IMR-90 (cell line): ENCODE measurements at regions not wholly inside any gene's neighbourhood (a gene's known extent, or its start where the extent isn't known, plus 50 kb on each side); places are given as distances from the start of the nearest gene placed in this dataset.

Experiments
- BHLHE40 ChIP-seq: fragments of 150-350 bp; IDR thresholded peaks from 2 replicates; pipeline ENCODE4 v1.6.1; 2016; ENCODE audit warnings: mild to moderate bottlenecking, low read depth, low read length
- CEBPB ChIP-seq: IDR thresholded peaks from 2 replicates; pipeline ENCODE4 v1.6.1; 2012; ENCODE audit warnings: low read depth, low read length, improper control_type of control experiment
- CHD1 ChIP-seq: IDR thresholded peaks from 2 replicates; pipeline ENCODE4 v1.6.1; 2012; ENCODE audit warnings: low read depth, low read length, improper control_type of control experiment
- FOS ChIP-seq: fragments of 150-350 bp; IDR thresholded peaks from 2 replicates; pipeline ENCODE4 v1.6.1; 2016; ENCODE audit warnings: low read depth, low read length
- MAFK ChIP-seq: IDR thresholded peaks from 2 replicates; pipeline ENCODE4 v1.6.1; 2012; ENCODE audit warnings: low read depth, low read length, improper control_type of control experiment
- MXI1 ChIP-seq: IDR thresholded peaks from 2 replicates; pipeline ENCODE4 v1.6.1; 2012; ENCODE audit warnings: low read depth, mild to moderate bottlenecking, low read length, moderate library complexity, borderline replicate concordance
- POLR2A ChIP-seq: IDR thresholded peaks from 2 replicates; pipeline ENCODE4 v1.6.1; 2012; ENCODE audit warnings: mild to moderate bottlenecking, low read depth, low read length
- RAD21 ChIP-seq: IDR thresholded peaks from 2 replicates; pipeline ENCODE4 v1.6.1; 2012; ENCODE audit warnings: low read length, improper control_type of control experiment
- RCOR1 ChIP-seq: IDR thresholded peaks from 2 replicates; pipeline ENCODE4 v1.6.1; 2012; ENCODE audit warnings: mild to moderate bottlenecking, low read length, improper control_type of control experiment; ENCODE audit not compliant: insufficient replicate concordance
- RFX5 ChIP-seq: IDR thresholded peaks from 2 replicates; pipeline ENCODE4 v1.8.0; 2012; ENCODE audit warnings: low read depth, mild to moderate bottlenecking, low read length, moderate library complexity
- SMC3 ChIP-seq: fragments of 150-350 bp; IDR thresholded peaks from 2 replicates; pipeline ENCODE4 v1.6.1; 2016; ENCODE audit warnings: low read depth, mild to moderate bottlenecking, antibody characterized with exemption, low read length, moderate library complexity
- TF ChIP-seq, protein P1 (sequence below): conservative IDR thresholded peaks from 2 replicates; pipeline ENCODE4 v1.5.1; 2012; ENCODE audit warnings: mild to moderate bottlenecking, low read depth, low read length, improper control_type of control experiment
- TF ChIP-seq, protein P2 (sequence below): fragments of 150-350 bp; IDR thresholded peaks from 2 replicates; pipeline ENCODE4 v1.6.1; 2017; ENCODE audit warnings: mild to moderate bottlenecking, antibody characterized with exemption, low read length, low read depth
- TF ChIP-seq, protein P3 (sequence below): fragments of 150-350 bp; IDR thresholded peaks from 2 replicates; pipeline ENCODE4 v1.6.1; 2016; ENCODE audit warnings: low read depth, mild to moderate bottlenecking, low read length, moderate library complexity, borderline replicate concordance

DNA sequence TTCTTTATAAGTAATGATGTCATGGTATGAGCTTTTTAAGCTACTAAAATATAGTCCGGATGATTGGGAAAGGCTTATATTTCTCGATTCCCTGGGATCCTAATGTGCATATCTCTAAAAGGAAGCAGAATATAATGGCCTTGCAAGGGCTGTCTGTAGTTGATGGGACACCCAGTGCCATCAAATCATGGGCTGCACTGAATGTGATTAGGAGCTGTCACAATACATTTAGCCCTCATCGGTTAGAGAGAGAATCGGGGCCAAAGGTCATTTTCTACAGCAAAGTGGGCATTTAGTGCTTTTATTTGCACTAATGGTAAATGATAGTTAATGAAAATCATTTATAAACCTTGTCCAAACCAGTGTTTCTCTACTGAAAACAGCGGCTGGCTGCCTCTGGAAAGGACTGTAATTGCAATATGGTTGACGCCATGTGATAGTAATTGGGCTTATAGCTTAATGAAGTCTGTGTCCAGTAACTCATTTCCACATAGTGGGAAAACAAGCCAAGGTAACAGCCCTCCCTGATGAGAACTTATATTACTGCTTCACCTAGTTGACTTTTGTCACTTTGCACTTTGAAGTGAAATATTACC, 265.0 kb upstream of the AZI2 start:
- TF ChIP-seq RAD21: no peak
- no peak for TF ChIP-seq CHD1
- TF ChIP-seq, protein P1, sequence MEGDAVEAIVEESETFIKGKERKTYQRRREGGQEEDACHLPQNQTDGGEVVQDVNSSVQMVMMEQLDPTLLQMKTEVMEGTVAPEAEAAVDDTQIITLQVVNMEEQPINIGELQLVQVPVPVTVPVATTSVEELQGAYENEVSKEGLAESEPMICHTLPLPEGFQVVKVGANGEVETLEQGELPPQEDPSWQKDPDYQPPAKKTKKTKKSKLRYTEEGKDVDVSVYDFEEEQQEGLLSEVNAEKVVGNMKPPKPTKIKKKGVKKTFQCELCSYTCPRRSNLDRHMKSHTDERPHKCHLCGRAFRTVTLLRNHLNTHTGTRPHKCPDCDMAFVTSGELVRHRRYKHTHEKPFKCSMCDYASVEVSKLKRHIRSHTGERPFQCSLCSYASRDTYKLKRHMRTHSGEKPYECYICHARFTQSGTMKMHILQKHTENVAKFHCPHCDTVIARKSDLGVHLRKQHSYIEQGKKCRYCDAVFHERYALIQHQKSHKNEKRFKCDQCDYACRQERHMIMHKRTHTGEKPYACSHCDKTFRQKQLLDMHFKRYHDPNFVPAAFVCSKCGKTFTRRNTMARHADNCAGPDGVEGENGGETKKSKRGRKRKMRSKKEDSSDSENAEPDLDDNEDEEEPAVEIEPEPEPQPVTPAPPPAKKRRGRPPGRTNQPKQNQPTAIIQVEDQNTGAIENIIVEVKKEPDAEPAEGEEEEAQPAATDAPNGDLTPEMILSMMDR: no peak
- TF ChIP-seq CEBPB: no peak
- TF ChIP-seq, protein P2, sequence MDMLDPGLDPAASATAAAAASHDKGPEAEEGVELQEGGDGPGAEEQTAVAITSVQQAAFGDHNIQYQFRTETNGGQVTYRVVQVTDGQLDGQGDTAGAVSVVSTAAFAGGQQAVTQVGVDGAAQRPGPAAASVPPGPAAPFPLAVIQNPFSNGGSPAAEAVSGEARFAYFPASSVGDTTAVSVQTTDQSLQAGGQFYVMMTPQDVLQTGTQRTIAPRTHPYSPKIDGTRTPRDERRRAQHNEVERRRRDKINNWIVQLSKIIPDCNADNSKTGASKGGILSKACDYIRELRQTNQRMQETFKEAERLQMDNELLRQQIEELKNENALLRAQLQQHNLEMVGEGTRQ: no peak
- no peak for TF ChIP-seq POLR2A
- TF ChIP-seq RFX5: no peak
- TF ChIP-seq RCOR1: no peak
- no peak for TF ChIP-seq BHLHE40
- no peak for TF ChIP-seq SMC3
- no peak for TF ChIP-seq FOS
- TF ChIP-seq, protein P3, sequence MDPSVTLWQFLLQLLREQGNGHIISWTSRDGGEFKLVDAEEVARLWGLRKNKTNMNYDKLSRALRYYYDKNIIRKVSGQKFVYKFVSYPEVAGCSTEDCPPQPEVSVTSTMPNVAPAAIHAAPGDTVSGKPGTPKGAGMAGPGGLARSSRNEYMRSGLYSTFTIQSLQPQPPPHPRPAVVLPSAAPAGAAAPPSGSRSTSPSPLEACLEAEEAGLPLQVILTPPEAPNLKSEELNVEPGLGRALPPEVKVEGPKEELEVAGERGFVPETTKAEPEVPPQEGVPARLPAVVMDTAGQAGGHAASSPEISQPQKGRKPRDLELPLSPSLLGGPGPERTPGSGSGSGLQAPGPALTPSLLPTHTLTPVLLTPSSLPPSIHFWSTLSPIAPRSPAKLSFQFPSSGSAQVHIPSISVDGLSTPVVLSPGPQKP: no peak
- TF ChIP-seq MAFK: no peak
- no peak for TF ChIP-seq MXI1
